GM12878 (cell line): ENCODE measurements at regions not wholly inside any gene's neighbourhood (a gene's known extent, or its start where the extent isn't known, plus 50 kb on each side); places are given as distances from the start of the nearest gene placed in this dataset.

ENCODE experiments used
- ATAC-seq: fragments of 200-7000 bp; cut with Tn5 transposase; 3 replicates; pipeline ENCODE4 v1.9.1; 2020; ENCODE audit warnings: mild to moderate bottlenecking, moderate library complexity
- BruUV-seq: library from RNA; stranded (reverse); fragments of 400-500 nt; replicated peaks from 2 replicates; lab custom pipeline; 2021; lab: Mats Ljungman, UMichigan
- CTCF ChIA-PET: fragments of 300-600 bp; sonication (Branson Sonifier 250); formaldehyde crosslinking; extraction: SDS; loops from one replicate; lab custom pipeline; 2021; ENCODE audit warnings: inconsistent platforms; lab: Yijun Ruan, JAX
- POLR2A ChIA-PET: fragments of 350-600 bp; formaldehyde crosslinking; extraction: SDS; loops from one replicate; lab custom pipeline; 2021; ENCODE audit warnings: inconsistent platforms; lab: Charles Lee
- RAD21 ChIA-PET: fragments of 300-600 bp; sonication (Branson Sonifier 250); formaldehyde crosslinking; loops from one replicate; lab custom pipeline; 2023; ENCODE audit warnings: antibody characterized with exemption; ENCODE audit not compliant: unreplicated experiment; lab: Charles Lee
- SMC1A ChIA-PET: fragments of 300-600 bp; sonication (Branson Sonifier 250); formaldehyde crosslinking; loops from one replicate; lab custom pipeline; 2023; ENCODE audit not compliant: unreplicated experiment, uncharacterized antibody; lab: Charles Lee
- DNase-seq: peaks from one replicate; pipeline ENCODE4 v3.0.0-alpha.2; 2011; ENCODE audit warnings: low read depth, low spot score
- FAIRE-seq: peaks from 3 replicates; lab custom pipeline; 2011; peaks lifted over from hg19 to GRCh38; lab: Jason Lieb, UNC
- H2AFZ ChIP-seq: 2 replicates; pipeline ENCODE4 v1.6.0; 2011; ENCODE audit warnings: low read depth, low read length, control low read depth; ENCODE audit not compliant: control insufficient read depth
- H3K27ac ChIP-seq: 2 replicates; pipeline ENCODE4 v1.5.1; 2011; ENCODE audit warnings: control low read depth; ENCODE audit not compliant: control insufficient read depth, insufficient read depth
- H3K27me3 ChIP-seq, 2 experiments: replicated peaks in 1 of 2; 2 replicates each; pipeline versions ENCODE4 v1.6.0 to v1.6.1; 2011; ENCODE audit warnings: low read length in 1 of 2; ENCODE audit not compliant: control insufficient read depth in 2 of 2, insufficient read depth in 2 of 2
- H3K36me3 ChIP-seq, 2 experiments: 2 replicates each; pipeline ENCODE4 v1.5.1; 2011; ENCODE audit warnings: low read length in 1 of 2; ENCODE audit not compliant: control insufficient read depth in 2 of 2, insufficient read depth in 2 of 2
- H3K4me1 ChIP-seq: 2 replicates; pipeline ENCODE4 v1.6.1; 2011; ENCODE audit warnings: mild to moderate bottlenecking, low read length, moderate library complexity, mixed read lengths; ENCODE audit not compliant: control insufficient read depth, insufficient read depth
- H3K4me2 ChIP-seq: 2 replicates; pipeline ENCODE4 v1.6.0; 2011; ENCODE audit warnings: control low read depth; ENCODE audit not compliant: control insufficient read depth, insufficient read depth
- H3K4me3 ChIP-seq: fragments of 200-600 bp; sonication (generic); 2 replicates; pipeline ENCODE4 v1.5.1; 2016
- H3K79me2 ChIP-seq: 2 replicates; pipeline ENCODE4 v1.6.0; 2011; ENCODE audit warnings: low read length; ENCODE audit not compliant: control insufficient read depth, insufficient read depth
- H3K9ac ChIP-seq: 2 replicates; pipeline ENCODE4 v1.8.0; 2011; ENCODE audit warnings: low read length, control low read depth, mixed read lengths; ENCODE audit not compliant: control insufficient read depth, insufficient read depth
- H3K9me3 ChIP-seq: replicated peaks from 3 replicates; pipeline ENCODE4 v1.5.1; 2011; ENCODE audit warnings: mild to moderate bottlenecking, low read length; ENCODE audit not compliant: control insufficient read depth, insufficient read depth
- H4K20me1 ChIP-seq: 2 replicates; pipeline ENCODE4 v1.6.0; 2011; ENCODE audit not compliant: control insufficient read depth, insufficient read depth
- E4F1 ChIP-seq: fragments of 450-650 bp; IDR thresholded peaks from 2 replicates; pipeline ENCODE4 v1.6.1; 2018; ENCODE audit warnings: borderline replicate concordance, mild to moderate bottlenecking; ENCODE audit not compliant: partially characterized antibody
- EZH2 ChIP-seq: IDR thresholded peaks from 2 replicates; pipeline ENCODE4 v1.6.1; 2012; ENCODE audit warnings: low read depth, mild to moderate bottlenecking, control low read depth, inconsistent platforms, low read length, borderline replicate concordance; ENCODE audit not compliant: control insufficient read depth
- IKZF1 ChIP-seq: fragments of 450-650 bp; conservative IDR thresholded peaks from 2 replicates; pipeline ENCODE4 v1.6.1; 2017; ENCODE audit warnings: antibody characterized with exemption, mild to moderate bottlenecking
- MYB ChIP-seq: fragments of 150-350 bp; IDR thresholded peaks from 2 replicates; pipeline ENCODE4 v1.6.1; 2014; ENCODE audit warnings: mild to moderate bottlenecking, low read depth, low read length, borderline replicate concordance
- NKRF ChIP-seq: fragments of 450-650 bp; conservative IDR thresholded peaks from 2 replicates; pipeline ENCODE4 v1.6.1; 2017; ENCODE audit warnings: mild to moderate bottlenecking, moderate library complexity
- NRF1 ChIP-seq: conservative IDR thresholded peaks from 2 replicates; pipeline ENCODE4 v1.6.1; 2011; ENCODE audit warnings: mild to moderate bottlenecking, low read depth, low read length, improper control_type of control experiment
- PKNOX1 ChIP-seq: fragments of 450-650 bp; IDR thresholded peaks from 2 replicates; pipeline ENCODE4 v1.6.1; 2016; ENCODE audit warnings: mild to moderate bottlenecking
- TCF7 ChIP-seq: IDR thresholded peaks from 2 replicates; pipeline ENCODE4 v1.6.1; 2014; ENCODE audit warnings: antibody characterized with exemption, borderline replicate concordance
- ZBTB40 ChIP-seq: fragments of 450-650 bp; IDR thresholded peaks from 2 replicates; pipeline ENCODE4 v1.6.1; 2016; ENCODE audit warnings: mild to moderate bottlenecking, moderate library complexity, borderline replicate concordance
- ZNF274 ChIP-seq: IDR thresholded peaks from one replicate; pipeline ENCODE4 v1.8.0; 2011; ENCODE audit not compliant: insufficient read length, insufficient read depth
- WGBS: methylation state at CpG from one replicate; pipeline ENCODE4 v1.1.6; 2016; ENCODE audit warnings: low lambda C conversion rate; ENCODE audit not compliant: insufficient replicate concordance, insufficient coverage; ENCODE audit errors: missing lambda C conversion rate; 5-methylcytosine and 5-hydroxymethylcytosine counted together
- in situ Hi-C: fragments of 300-500 bp; cut with MboI; formaldehyde crosslinking; loops from 9 replicates; pipeline ENCODE4 v1.14.3; 2018; ENCODE audit warnings: mixed read lengths
- intact Hi-C: fragments of 100-400 bp; cut with micrococcal nuclease; formaldehyde crosslinking; loops from one replicate; pipeline ENCODE4 v1.14.2; 2022; ENCODE audit not compliant: unreplicated experiment

GRCh38 chr12:104895415-104895814 is 62.7 kb downstream of the SLC41A2 start:
- BruUV-seq = no TSS peak
- CTCF ChIA-PET = interaction anchor here (1.5 kb wide), 1 partner anchor 11 kb away, joined by 4 read pairs; no protein-coding TSS in a partner anchor
- H3K27ac ChIP-seq = no peak overlapping the region
- no peak for TF ChIP-seq E4F1
- TF ChIP-seq NRF1 = no peak
- TF ChIP-seq NKRF = no peak
- TF ChIP-seq TCF7 = no peak
- no peak for TF ChIP-seq ZBTB40
- no peak for TF ChIP-seq PKNOX1
- TF ChIP-seq IKZF1 = no peak
- no peak for TF ChIP-seq ZNF274
- TF ChIP-seq EZH2 = no peak
- TF ChIP-seq MYB = no peak
- TF ChIP-seq, all 136 proteins: peak for 0
- Histone ChIP-seq H3K27me3 (no peaks in the 10 kb centered on the region), H4K20me1 (no peaks in the 10 kb centered on the region), H3K4me2 (no peak overlapping the region), H2AFZ (no peak overlapping the region), H3K9ac (no peak overlapping the region), H3K4me3 (no peak overlapping the region), H3K4me1 (peaks cover 3% of the 10 kb centered on the region; the same call in 1 of the 2 replicates), H3K9me3 (peaks cover 1% of the 10 kb centered on the region; the same call in 1 of the 3 replicates), H3K79me2 (no peaks in the 10 kb centered on the region), H3K36me3 (no peaks in the 10 kb centered on the region)
- no peak for DNase-seq
- intact Hi-C loops (no loop called here), in situ Hi-C loops (no loop called here)
- 57% methylated on average over 2 of the region's 2 CpGs for WGBS
- no peak for ATAC-seq
- RAD21 ChIA-PET = no interaction called here
- no peak for FAIRE-seq
- POLR2A ChIA-PET = interaction anchor here (1.6 kb wide), 1 partner anchor 175 kb away, joined by 3 read pairs; no protein-coding TSS in a partner anchor
- SMC1A ChIA-PET = interaction anchor here (0.6 to 1.6 kb wide), 3 partner anchors 9 to 35 kb away, joined by 3 to 5 read pairs (median 5); no protein-coding TSS in a partner anchor
